ENCODE measurements at regions not wholly inside any gene's neighbourhood (a gene's known extent, or its start where the extent isn't known, plus 50 kb on each side); places are given as distances from the start of the nearest gene placed in this dataset.

- no peak for TF ChIP-seq CTCF (IDR thresholded peaks at IDR 0.05)
- TF ChIP-seq POLR2A (IDR thresholded peaks at IDR 0.05; ENCODE audit: low read depth): no peak
Observed at GRCh38 chr3:192022412-192022811, 561.4 kb downstream of the PYDC2 start.

Data from esophagus muscularis mucosa (tissue), 3 donors.